GM12873 (cell line): ENCODE measurements at regions not wholly inside any gene's neighbourhood (a gene's known extent, or its start where the extent isn't known, plus 50 kb on each side); places are given as distances from the start of the nearest gene placed in this dataset.

Experiments used
- CTCF ChIP-seq: IDR thresholded peaks from 2 replicates; pipeline ENCODE4 v1.5.1; 2012; ENCODE audit warnings: low read depth, mild to moderate bottlenecking, moderate library complexity, low read length, control low read depth; ENCODE audit not compliant: insufficient read depth; ENCODE audit errors: missing control alignments

- no peak for TF ChIP-seq CTCF
Observed at GRCh38 chr3:72776-73175, 123.8 kb upstream of the CHL1 start.

DNA sequence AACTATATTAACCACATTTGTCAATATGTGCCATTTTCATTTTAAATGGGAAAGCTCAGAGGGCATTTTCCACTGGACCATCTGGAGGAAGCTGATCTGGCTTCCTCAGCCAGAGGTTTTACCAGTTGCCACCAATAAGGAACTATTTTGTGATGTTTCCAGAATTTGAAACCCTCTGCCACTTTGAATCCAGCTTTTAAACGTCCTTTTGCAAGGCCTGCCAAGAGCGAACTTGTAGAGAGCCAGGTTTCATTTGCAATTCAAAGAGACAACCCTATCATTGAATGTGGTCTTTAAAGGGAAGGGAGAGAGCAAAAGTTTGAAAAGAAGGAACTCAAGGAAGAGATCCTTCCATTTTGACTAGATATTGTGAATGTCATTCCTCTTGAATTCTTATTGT is 123.3 kb upstream of the CHL1 start:
- no peak for TF ChIP-seq CTCF

DNA sequence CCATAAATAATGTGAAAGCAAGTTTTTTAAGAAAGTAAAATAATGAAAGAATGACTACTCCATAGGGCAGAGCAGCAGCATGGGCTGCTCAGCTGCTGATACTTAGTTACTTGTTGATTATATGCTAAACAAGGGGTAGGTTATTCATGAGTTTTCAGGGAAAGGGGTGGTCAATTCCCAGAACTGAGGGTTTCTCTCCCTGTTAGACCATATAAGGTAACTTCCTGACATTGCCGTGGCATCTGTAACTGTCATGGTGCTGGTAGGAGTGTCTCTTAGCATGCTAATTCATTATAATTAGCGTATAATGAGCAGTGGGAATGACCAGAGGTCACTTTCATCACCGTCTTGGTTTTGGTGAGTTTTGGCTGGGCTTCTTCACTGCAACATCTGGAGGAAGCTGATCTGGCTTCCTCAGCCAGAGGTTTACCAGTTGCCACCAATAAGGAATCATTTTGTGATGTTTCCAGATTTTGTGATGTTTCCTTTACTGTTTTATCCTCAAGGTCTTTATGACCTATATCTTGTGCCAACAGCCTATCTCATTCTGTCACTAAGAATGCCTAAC is 121.8 kb upstream of the CHL1 start:
- no peak for TF ChIP-seq CTCF

- no peak for TF ChIP-seq CTCF
Observed at GRCh38 chr3:75260-75659, 121.3 kb upstream of the CHL1 start.

DNA sequence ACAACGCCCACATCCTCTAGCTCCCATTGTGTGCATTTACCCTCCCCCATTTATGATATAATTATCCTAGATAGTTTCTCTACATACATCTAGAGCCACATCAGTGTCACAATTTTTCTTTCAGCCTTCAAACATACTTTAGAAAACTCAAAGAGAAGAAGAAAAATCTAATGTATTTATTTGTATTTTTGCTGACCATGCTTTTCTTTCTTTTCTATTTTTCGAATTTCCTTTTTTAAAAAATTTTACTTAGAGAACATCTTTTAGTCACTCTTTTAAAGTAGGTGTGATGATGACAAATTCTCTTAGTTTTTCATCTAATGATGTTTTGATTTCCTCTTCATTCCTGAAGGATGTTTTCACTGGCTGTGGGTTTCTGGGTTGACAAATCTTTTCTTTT is 117.0 kb upstream of the CHL1 start:
- TF ChIP-seq CTCF, result no peak

GRCh38 chr3:82508-82907 is 114.1 kb upstream of the CHL1 start:
- no peak for TF ChIP-seq CTCF

DNA sequence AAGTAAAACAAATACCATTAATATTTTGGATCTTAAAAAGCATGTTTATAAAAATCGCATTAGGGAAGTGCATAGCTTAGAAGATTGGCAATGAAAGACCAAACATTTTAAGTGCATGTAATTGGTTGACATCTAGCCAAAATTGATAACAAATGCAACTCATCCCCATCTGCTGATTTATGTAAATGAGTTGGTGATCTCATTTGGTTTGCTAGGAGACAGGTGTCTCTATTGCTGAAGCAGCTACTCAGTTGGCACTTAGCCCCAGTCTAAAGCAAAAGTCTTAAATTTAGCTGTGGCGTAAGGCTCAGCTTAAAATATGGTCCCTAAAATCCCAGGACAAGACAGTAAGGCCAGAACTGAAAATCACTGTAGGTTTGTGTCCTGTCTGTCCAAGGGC is 113.5 kb upstream of the CHL1 start:
- no peak for TF ChIP-seq CTCF

DNA sequence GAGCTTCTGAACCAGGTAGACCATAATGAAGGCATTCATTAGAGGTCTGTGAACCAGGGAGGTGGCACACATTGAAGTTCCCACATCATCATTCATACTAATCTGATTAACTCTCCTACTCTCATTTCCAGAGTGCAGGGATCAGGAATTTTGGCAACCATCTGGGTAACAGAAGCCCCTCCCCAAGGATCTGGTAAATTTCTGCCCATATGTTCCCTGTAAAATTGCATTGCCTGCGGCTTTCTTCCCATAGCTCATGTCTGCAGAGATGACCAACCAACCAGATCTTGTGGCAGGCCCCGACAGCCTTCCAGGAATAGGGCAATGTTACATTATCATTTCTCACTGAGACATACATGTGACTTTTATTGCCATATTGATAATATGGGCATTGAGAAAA is 111.4 kb upstream of the CHL1 start:
- TF ChIP-seq CTCF, result no peak
